ENCODE measurements at regions not wholly inside any gene's neighbourhood (a gene's known extent, or its start where the extent isn't known, plus 50 kb on each side); places are given as distances from the start of the nearest gene placed in this dataset.
A peak's percentile ranks its signal among the peaks of the same experiment; 100 is the strongest.

- DNase-seq (ENCODE audit: low read depth, low spot score) = no peak
Measured at GRCh38 chr9:81741103-81741502, 51.8 kb upstream of the TLE1 start.

GRCh38 chr9:81748091-81748490, 58.7 kb upstream of the TLE1 start:
- no peak for DNase-seq (ENCODE audit: low read depth, low spot score)

DNA sequence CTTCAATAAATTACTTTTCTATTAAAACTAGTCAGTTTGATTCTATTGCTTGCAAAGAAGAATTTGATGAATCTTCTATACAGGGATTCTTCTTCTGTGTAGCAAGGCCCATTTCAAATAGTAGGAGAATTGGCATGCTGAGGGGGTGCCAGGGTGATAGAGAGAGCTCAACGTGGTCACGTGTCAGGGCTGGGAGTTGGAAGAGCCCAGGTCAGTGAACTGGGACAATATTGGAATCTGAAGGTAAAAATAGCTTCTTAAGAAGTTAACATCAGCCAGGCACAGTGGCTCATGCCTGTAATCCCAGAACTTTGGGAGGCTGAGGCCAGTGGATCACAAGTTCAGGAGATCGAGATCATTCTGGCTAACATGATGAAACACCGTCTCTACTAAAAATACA, 64.1 kb upstream of the TLE1 start:
- no peak for DNase-seq (ENCODE audit: low read depth, low spot score)

- DNase-seq (ENCODE audit: low read depth, low spot score) = peak; percentile 46
Measured at GRCh38 chr9:81754245-81754644, 64.9 kb upstream of the TLE1 start.

- no peak for DNase-seq (ENCODE audit: low read depth, low spot score)
Measured at GRCh38 chr9:81755721-81756120, 66.4 kb upstream of the TLE1 start.

- DNase-seq (ENCODE audit: low read depth, low spot score) = no peak
Measured at GRCh38 chr9:81756561-81756960, 67.2 kb upstream of the TLE1 start.

DNA sequence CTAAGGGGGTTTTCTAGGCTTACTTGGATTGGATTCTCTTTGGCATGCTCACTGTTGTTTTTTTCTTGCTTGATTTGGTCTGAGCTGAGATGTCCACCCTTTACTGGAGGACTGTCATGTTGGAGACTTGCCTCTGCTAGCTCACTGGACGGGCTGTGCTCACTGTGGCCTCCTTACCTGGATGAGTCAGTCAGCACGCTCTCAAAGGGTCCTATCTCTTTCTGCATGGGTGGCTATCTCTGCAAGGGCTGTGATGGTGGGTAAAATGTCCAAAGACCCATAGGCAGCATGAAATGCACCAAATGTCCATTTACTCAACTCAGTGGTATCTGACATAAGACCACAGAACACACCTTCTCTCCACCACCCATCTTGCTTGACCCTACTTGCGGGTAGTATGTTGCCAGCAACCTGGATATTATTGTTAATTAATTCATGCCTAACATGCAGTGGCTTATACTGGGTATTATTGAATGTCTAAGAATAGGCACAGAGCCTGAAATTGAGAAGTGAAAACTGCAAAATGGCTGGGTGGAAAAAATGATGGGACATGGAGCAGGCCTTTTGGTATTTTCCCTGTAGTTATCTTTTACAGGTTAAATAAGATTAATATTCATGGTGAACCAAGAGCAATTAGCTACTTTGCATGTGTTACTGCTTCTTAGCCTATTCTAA, 68.9 kb upstream of the TLE1 start:
- no peak for DNase-seq (ENCODE audit: low read depth, low spot score)

GRCh38 chr9:81759680-81760215, 70.4 kb upstream of the TLE1 start:
- peak; percentile 91 for DNase-seq (ENCODE audit: low read depth, low spot score)

GRCh38 chr9:81767921-81768320, 78.6 kb upstream of the TLE1 start:
- DNase-seq (ENCODE audit: low read depth, low spot score) = no peak

- peak; percentile 41 for DNase-seq (ENCODE audit: low read depth, low spot score)
Measured at GRCh38 chr9:81771571-81771970, 82.2 kb upstream of the TLE1 start.

GRCh38 chr9:81772144-81772543, 82.8 kb upstream of the TLE1 start:
- peak; percentile 70 for DNase-seq (ENCODE audit: low read depth, low spot score)

- no peak for DNase-seq (ENCODE audit: low read depth, low spot score)
Measured at GRCh38 chr9:81776390-81776789, 87.0 kb upstream of the TLE1 start.

DNA sequence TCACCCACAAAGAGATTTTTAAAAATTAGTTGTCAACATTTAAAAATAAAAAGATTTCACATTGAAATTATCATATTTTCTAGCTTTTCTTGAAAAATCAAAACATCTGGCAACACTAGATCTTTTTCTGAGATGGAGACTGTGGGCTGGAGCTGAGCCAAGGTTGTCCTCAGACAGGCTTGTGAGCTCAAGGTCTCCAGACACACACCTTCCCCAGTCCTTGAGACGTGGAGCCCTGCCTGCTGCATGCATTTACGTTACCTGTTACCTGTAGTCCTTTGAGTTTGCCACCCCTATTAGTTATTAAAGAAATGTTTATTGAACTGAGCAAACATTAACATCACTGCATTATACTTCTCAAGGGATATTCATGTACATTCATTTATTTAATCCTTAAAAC, 87.5 kb upstream of the TLE1 start:
- DNase-seq (ENCODE audit: low read depth, low spot score) = no peak

- peak; percentile 13 for DNase-seq (ENCODE audit: low read depth, low spot score)
Measured at GRCh38 chr9:81777482-81777881, 88.1 kb upstream of the TLE1 start.

DNA sequence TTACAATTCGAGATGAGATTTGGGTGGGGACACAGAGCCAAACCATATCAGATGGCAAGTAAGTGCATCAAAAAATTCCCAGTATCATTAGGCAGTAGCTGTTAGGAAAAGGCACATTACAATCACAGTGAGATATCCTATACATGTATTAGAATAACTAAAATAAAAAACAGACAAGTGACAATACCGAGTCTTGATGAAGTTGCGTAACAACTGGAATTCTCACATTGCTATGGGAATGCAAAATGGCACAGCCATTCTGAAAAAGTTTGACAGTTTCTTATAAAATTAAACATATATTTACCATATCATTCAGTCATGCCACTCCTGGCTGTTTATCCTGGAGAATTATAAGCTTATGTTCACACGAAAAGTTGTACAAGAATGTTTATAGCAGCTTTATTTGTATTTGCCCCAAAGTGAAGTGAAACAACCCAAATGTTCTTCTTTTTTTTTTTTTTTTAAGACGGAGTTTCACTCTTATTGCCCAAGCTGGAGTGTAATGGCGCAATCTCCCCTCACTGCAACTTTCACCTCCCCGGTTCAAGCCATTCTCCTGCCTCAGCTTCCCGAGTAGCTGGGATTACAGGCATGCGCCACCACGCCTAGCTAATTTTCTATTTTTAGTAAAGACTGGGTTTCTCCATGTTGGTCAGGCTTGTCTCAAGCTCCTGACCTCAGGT, 93.1 kb upstream of the TLE1 start:
- DNase-seq (ENCODE audit: low read depth, low spot score) = no peak

DNA sequence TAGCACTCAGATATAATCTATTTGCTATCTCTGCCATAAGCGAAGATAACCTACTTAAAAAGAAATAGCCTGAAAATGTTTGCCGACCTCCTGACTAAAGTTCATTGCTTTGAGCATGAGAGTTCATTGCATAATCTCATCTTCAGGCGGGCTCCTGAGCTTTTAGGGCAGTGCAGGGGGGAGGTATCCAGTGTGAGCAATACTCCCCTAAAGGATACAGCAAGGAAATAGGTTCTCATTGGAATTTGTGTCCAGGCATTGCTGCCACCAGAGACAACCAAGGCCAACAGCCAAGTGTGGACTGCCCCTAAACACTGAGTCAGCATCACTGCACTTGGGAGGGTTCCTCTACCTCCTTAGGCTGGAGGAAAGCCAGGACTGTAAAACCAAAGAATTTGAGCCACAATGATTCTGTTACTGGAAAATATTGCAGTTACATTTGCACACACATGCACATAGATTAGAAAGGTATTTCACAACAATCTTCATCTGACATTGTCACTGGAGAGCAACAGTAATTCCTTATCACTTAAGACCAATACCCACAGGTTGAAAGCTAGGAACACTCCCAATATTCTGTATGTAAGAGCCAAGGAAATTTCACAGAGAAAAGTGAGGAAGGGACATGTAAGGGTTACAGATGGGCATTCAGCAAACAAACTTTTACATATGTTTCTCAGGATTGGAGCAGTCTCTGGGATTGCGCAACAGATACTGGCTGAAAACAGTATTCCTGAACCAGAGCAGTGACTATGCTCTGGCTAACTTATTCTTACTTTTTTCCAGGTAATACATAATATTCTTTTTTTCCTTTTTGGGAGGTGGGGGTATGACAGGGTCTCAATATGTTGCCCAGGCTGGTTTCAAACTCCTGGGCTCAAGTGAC, 98.6 kb upstream of the TLE1 start:
- DNase-seq (ENCODE audit: low read depth, low spot score) = peak; percentile 94

DNA sequence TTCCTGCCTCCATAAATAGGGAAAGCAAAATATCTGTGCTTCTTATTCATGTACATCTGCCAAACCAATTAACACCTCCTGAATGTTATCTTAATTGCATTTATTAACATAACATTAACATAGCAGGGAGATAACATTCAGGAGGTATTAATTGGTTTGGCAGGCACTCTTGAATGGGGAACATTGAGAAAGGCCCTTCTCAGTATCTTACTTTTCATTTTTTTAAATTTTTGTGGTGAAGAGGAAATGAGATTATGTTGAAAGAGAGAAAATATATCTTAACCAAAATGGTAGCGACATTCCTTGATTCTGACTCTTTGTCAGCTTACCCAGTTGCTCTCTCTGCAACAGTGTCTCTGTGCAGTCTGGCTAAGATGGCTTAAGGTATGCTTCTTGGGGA, 100.4 kb upstream of the TLE1 start:
- DNase-seq (ENCODE audit: low read depth, low spot score) = peak; percentile 54

DNA sequence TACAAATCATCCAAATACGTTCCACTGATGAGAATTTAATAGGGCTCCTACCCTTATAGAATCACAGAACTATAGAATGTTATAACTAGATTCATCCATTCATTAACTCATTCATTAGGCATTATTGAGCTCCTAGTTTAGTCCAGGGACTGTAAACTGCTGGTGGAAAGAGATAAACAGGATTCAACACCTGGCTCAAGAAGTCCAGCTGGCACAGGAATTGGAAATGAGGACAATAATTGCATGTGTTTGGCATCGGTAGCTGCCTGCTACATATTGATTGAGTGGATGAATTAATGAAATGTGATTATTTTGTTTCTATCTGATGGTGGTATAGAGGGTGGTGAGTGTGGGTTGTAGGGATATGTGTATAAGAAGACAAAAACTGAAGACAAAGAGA, 100.8 kb upstream of the TLE1 start:
- DNase-seq (ENCODE audit: low read depth, low spot score) = no peak

DNA sequence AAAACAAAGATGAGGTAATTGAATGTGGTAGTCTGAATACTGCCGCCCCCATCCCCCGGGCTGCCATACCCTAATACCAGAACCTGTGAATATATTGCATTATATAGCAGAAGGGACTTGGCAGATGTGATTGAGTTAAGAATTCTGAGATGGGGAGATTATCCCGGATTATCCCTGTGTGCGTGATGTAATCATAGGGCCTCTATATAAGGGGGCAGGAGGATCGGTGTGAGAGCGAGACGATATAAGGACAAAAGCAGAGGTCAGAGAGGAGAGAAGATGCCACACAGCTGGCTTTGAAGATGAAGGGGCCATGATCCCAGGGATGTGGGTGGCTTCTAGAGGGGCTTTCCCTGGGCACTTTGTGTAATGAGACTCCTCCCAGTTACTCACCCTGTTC, 101.7 kb upstream of the TLE1 start:
- no peak for DNase-seq (ENCODE audit: low read depth, low spot score)

DNA sequence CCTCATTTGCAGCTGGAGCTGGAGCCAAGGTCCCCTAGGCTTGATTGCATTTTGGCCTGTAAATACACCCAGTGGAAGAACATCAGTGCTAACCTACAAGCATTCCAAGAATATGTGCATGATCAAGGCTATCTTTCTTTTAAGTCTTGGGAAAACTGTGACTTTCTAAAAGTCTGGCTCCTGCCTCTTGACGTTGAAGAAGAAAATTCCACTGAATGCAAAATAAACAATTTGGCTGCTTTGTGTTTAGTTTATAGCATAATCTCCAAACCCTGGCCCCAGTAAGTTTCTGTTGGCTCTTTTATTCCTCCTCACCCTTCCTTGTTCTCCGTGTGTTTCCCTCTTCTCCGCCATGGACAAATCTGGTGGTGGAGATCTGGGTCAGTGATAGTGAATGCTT, 109.3 kb upstream of the TLE1 start:
- DNase-seq (ENCODE audit: low read depth, low spot score) = peak; percentile 34

DNA sequence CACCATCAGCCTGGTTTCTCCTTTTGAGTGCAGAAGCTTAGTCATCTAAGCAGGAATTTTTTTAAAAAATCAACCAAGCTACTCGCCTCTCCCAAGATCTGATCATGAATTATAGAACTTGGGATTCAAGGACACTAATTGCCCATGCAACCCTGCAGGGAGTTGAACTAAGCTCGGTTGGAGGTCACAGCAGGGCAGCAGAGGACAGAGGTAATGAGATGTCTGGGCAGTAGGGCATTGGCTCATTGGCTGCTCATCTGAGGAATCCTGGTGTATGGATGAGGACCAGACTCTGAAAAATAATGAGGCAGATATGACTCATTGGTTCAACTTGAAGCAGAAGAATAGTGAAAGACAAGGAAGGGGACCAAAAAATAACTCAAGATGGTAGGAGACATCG, 111.8 kb upstream of the TLE1 start:
- DNase-seq (ENCODE audit: low read depth, low spot score) = peak; percentile 70

- no peak for DNase-seq (ENCODE audit: low read depth, low spot score)
Measured at GRCh38 chr9:81804306-81804705, 115.0 kb upstream of the TLE1 start.
